ENCODE measurements at regions not wholly inside any gene's neighbourhood (a gene's known extent, or its start where the extent isn't known, plus 50 kb on each side); places are given as distances from the start of the nearest gene placed in this dataset.

GRCh38 chr11:44472916-44473315 is 92.5 kb upstream of the CD82 start (continued):
- no peak for TF ChIP-seq ZNF512 (CRISPR knock-in tag; IDR thresholded peaks at IDR 0.05; ENCODE audit: borderline replicate concordance)
- no peak for TF ChIP-seq ZBTB43 (CRISPR knock-in tag; IDR thresholded peaks at IDR 0.05)
- no peak for TF ChIP-seq FOXP4 (CRISPR knock-in tag; IDR thresholded peaks at IDR 0.05)
- no peak for TF ChIP-seq ETV6 (CRISPR knock-in tag; IDR thresholded peaks at IDR 0.05)
- TF ChIP-seq NFE2L1 (CRISPR knock-in tag; IDR thresholded peaks at IDR 0.05) = no peak
- TF ChIP-seq CDX4 (CRISPR knock-in tag; IDR thresholded peaks at IDR 0.05; ENCODE audit: borderline replicate concordance) = no peak
- no peak for TF ChIP-seq ZNF219 (CRISPR knock-in tag; IDR thresholded peaks at IDR 0.05; ENCODE audit: borderline replicate concordance)

GRCh38 chr11:44474702-44475101 is 90.8 kb upstream of the CD82 start:
- H3K36me3 Mint-ChIP-seq = no peaks in the 10 kb centered on the region
- no peak for TF ChIP-seq ZNF512 (CRISPR knock-in tag; IDR thresholded peaks at IDR 0.05; ENCODE audit: borderline replicate concordance)
- TF ChIP-seq PRDM15 (CRISPR knock-in tag; IDR thresholded peaks at IDR 0.05) = no peak
- no peak for TF ChIP-seq SP1 (CRISPR knock-in tag; conservative IDR thresholded peaks at IDR 0.05)
- no peak for TF ChIP-seq NFE2L1 (CRISPR knock-in tag; IDR thresholded peaks at IDR 0.05)
- TF ChIP-seq CTCF (IDR thresholded peaks at IDR 0.05) = no peak
- H3K27ac Mint-ChIP-seq = no peak overlapping the region
- DNase-seq (ENCODE audit: low spot score) = no peak
- no peaks in the 10 kb centered on the region for H3K4me1 Mint-ChIP-seq
- peaks cover 11% of the 10 kb centered on the region for H3K27me3 Mint-ChIP-seq (ENCODE audit: low read depth)
- ATAC-seq = no peak
- ChIA-PET POLR2A (no interaction called here), CTCF (no interaction called here)
- peaks cover 30% of the 10 kb centered on the region for H3K9me3 Mint-ChIP-seq
- no peak overlapping the region for H3K4me3 Mint-ChIP-seq
